Panc1 (cell line): ENCODE measurements at regions not wholly inside any gene's neighbourhood (a gene's known extent, or its start where the extent isn't known, plus 50 kb on each side); places are given as distances from the start of the nearest gene placed in this dataset.

ENCODE experiments used
- ATAC-seq: fragments of 200-7000 bp; cut with Tn5 transposase; 2 replicates; pipeline ENCODE4 v1.9.1; 2020; ENCODE audit warnings: mild to moderate bottlenecking, moderate library complexity
- BruUV-seq: library from RNA; stranded (reverse); fragments of 400-500 nt; replicated peaks from 2 replicates; lab custom pipeline; 2021; lab: Mats Ljungman, UMichigan
- CTCF ChIA-PET: fragments of 300-600 bp; sonication (Branson Sonifier 250); formaldehyde crosslinking; loops from one replicate; lab custom pipeline; 2022; ENCODE audit warnings: antibody characterized with exemption; lab: Charles Lee
- POLR2A ChIA-PET: fragments of 300-600 bp; sonication (Branson Sonifier 250); formaldehyde crosslinking; loops from one replicate; lab custom pipeline; 2022; ENCODE audit warnings: antibody characterized with exemption; lab: Charles Lee
- DNase-seq: peaks from one replicate; pipeline ENCODE4 v3.0.0-alpha.2; 2010; ENCODE audit warnings: low read depth, low spot score
- H3K27ac ChIP-seq: 2 replicates; pipeline ENCODE4 v1.5.1; 2011; ENCODE audit warnings: mild to moderate bottlenecking, low read length, inconsistent platforms
- H3K27me3 ChIP-seq: fragments of 200-500 bp; sonication (Bioruptor generic); 2 replicates; pipeline ENCODE4 v1.6.0; 2014; ENCODE audit warnings: low read length, inconsistent platforms; ENCODE audit not compliant: control insufficient read depth, insufficient read depth
- H3K36me3 ChIP-seq: fragments of 200-500 bp; sonication (Bioruptor generic); 2 replicates; pipeline ENCODE4 v1.5.1; 2014; ENCODE audit warnings: inconsistent platforms, mild to moderate bottlenecking, low read length, moderate library complexity; ENCODE audit not compliant: control insufficient read depth, insufficient read depth
- H3K4me1 ChIP-seq: 2 replicates; pipeline ENCODE4 v1.5.1; 2011; ENCODE audit warnings: inconsistent platforms, mild to moderate bottlenecking, low read length, moderate library complexity; ENCODE audit not compliant: control insufficient read depth, insufficient read depth
- H3K4me3 ChIP-seq, 2 experiments: 2 replicates each; pipeline ENCODE4 v1.5.1; 2011 to 2012; ENCODE audit warnings: low read depth in 2 of 2, low read length in 2 of 2, mild to moderate bottlenecking in 2 of 2, inconsistent platforms in 1 of 2, moderate library complexity in 1 of 2
- H3K9me3 ChIP-seq: fragments of 200-500 bp; sonication (Bioruptor generic); 2 replicates; pipeline ENCODE4 v1.5.1; 2014; ENCODE audit warnings: low read depth, mild to moderate bottlenecking, inconsistent platforms, low read length, moderate library complexity; ENCODE audit not compliant: control insufficient read depth, insufficient read depth
- CTCF ChIP-seq: fragments of 450-650 bp; IDR thresholded peaks from 2 replicates; pipeline ENCODE4 v1.5.1; 2017; ENCODE audit warnings: mild to moderate bottlenecking
- POLR2AphosphoS5 ChIP-seq: IDR thresholded peaks from 2 replicates; pipeline ENCODE4 v1.6.1; 2012; ENCODE audit warnings: mild to moderate bottlenecking, low read depth, low read length, moderate library complexity
- REST ChIP-seq, 2 experiments: IDR thresholded peaks; 2 replicates each; pipeline ENCODE4 v1.6.1; 2011 to 2012; ENCODE audit warnings: low read depth in 2 of 2, control low read depth in 1 of 2, low read length in 1 of 2, mild to moderate bottlenecking in 1 of 2, moderate library complexity in 1 of 2; ENCODE audit not compliant: insufficient read depth in 1 of 2
- SIN3A ChIP-seq: IDR thresholded peaks from 2 replicates; pipeline ENCODE4 v1.6.1; 2012; ENCODE audit warnings: low read depth, mild to moderate bottlenecking, low read length, moderate library complexity, borderline replicate concordance; ENCODE audit not compliant: insufficient read depth
- TCF7L2 ChIP-seq: IDR thresholded peaks from 2 replicates; pipeline ENCODE4 v1.6.1; 2011; ENCODE audit warnings: mild to moderate bottlenecking, low read depth, low read length, inconsistent platforms
- in situ Hi-C: cut with HindIII; loops from 2 replicates; pipeline ENCODE4 v1.10.0; 2016; ENCODE audit warnings: low sequenced_read_pairs, low pct_unique_long_range_greater_than_20kb
- intact Hi-C: fragments of 100-400 bp; cut with micrococcal nuclease; formaldehyde crosslinking; loops from one replicate; pipeline ENCODE4 v1.10.0; 2022; ENCODE audit not compliant: unreplicated experiment

- Histone ChIP-seq H3K9me3 (no peaks in the 10 kb centered on the region), H3K27me3 (no peaks in the 10 kb centered on the region), H3K4me3 (no peak overlapping the region), H3K36me3 (no peaks in the 10 kb centered on the region), H3K4me1 (no peaks in the 10 kb centered on the region), H3K27ac (no peak overlapping the region)
- in situ Hi-C loops (no loop called here), intact Hi-C loops (no loop called here)
- ATAC-seq, result no peak
- TF ChIP-seq TCF7L2, result no peak
- no peak for TF ChIP-seq CTCF
- no peak for TF ChIP-seq REST (IDR thresholded peaks at IDR 0.05; ENCODE audit: insufficient read depth in 1 of 2, low read depth in 2 of 2, low read length in 1 of 2)
- TF ChIP-seq POLR2AphosphoS5, result no peak
- no peak for TF ChIP-seq SIN3A
- CTCF ChIA-PET, result no interaction called here
- no peak for DNase-seq
- no TSS peak for BruUV-seq
- POLR2A ChIA-PET, result no interaction called here
Observed at GRCh38 chr2:198441901-198442300, 637.5 kb downstream of the PLCL1 start.

GRCh38 chr2:198441246-198441645 lies 636.9 kb downstream of the PLCL1 start:
- Histone ChIP-seq H3K36me3 (no peaks in the 10 kb centered on the region), H3K4me3 (no peak overlapping the region), H3K27ac (no peak overlapping the region), H3K9me3 (no peaks in the 10 kb centered on the region), H3K4me1 (no peaks in the 10 kb centered on the region), H3K27me3 (no peaks in the 10 kb centered on the region)
- BruUV-seq, result no TSS peak
- ChIA-PET CTCF (no interaction called here), POLR2A (no interaction called here)
- ATAC-seq (no peak), DNase-seq (no peak)
- in situ Hi-C loops (no loop called here), intact Hi-C loops (no loop called here)
- TF ChIP-seq REST (IDR thresholded peaks at IDR 0.05; ENCODE audit: insufficient read depth in 1 of 2, low read depth in 2 of 2, low read length in 1 of 2) (no peak), TCF7L2 (no peak), POLR2AphosphoS5 (no peak), SIN3A (no peak), CTCF (no peak)
